ENCODE measurements at regions not wholly inside any gene's neighbourhood (a gene's known extent, or its start where the extent isn't known, plus 50 kb on each side); places are given as distances from the start of the nearest gene placed in this dataset.

DNA sequence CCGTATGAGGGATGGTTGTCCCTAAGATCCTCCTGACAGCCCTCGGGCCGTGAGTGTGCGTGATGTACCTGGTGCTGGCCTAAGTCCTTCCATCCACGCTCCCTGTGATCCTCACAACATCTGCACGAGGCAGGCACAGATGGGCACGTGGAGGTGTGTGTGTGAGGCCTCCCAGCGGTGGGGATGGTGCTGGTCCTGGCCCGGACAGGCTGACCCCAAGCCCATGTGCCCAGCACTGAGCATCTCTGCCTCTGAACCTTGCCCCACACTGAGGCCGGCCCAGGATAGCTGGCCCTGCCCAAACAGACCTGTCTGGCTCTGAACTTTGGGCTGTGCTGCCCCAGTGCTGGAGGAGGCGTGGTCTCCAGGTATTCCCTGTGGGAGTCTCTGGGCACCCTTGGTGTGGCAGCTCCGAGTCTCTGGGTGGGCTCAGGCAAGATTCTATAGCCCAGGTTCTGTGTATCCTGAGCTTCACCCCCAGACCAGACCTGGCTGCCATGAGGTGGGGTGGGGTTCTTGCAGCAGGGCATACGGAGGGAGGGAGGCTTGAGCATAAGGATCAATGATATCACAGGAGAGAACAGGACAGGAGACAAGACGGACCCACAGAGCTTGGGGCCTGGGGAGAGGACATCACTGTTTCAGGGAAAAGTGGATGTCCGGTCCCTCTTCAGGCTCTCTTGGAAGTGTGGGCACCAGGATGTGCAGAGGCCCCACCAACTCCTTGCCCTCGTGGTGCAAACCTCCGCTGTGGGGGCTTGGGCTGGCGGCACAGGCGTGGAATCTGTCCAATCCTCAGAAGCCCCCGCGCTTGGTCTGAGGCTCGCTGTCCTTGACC lies 881.8 kb downstream of the BRD1 start:
- no peak for ATAC-seq (replicated peaks in 6 of 8)

DNA sequence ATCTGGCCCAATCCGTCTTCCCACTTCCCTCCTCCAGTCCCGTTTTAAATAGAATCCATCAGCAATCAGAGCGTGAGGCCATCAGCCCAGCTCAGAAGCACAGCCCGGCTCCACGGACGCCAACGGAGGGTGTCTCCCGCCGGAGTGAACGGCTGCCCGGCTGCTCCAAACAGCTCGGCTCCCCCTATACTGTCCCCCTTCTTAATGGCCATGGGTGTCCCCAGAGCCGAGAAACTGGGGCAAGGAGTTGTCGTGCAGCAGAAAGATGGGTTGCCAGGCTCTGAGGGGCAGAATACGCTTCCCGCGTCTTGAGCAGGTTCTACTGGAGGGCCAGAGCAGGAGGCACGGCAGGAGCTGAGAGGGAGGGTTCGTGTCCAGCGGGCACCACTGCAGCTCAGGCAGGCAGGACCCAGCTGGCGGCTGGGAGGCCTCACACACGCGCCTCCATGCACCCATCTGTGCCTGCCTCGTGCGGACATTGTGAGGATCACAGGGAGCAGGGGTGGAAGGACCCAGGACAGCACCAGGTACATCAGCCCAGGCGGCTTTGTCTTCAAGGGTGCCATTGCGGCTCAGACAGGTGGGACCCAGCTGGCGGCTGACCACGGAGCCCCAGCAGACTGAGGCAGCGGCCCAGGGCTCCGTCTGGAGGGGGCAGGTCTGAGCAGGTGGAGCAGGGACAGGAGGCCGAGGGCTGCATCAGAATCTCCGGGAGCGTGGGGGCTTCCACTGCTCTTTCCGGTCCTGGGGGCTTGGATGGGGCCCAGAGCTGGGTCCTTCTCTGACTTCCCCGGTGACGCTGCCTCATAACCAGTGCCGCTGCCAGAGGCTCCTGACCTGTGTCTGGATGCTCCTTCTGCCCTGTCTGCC lies 882.7 kb downstream of the BRD1 start:
- ATAC-seq (replicated peaks in 6 of 8), result no peak
- in situ Hi-C loops (cut with MboI; ENCODE audit: low pct_unique_long_range_greater_than_20kb in 2 of 9, low sequenced_read_pairs in 9 of 9, unreplicated experiment in 9 of 9), result loop anchor here in 1 of 9 experiments (25.0 kb wide), 1 partner anchor 342 kb away; no protein-coding TSS in a partner anchor
- Histone ChIP-seq H3K27ac (no peak overlapping the region), H3K4me3 (no peak overlapping the region), H3K4me1 (replicated peaks in 1 of 2) (no peaks in the 10 kb centered on the region)
- WGBS, 10 experiments, result 30 to 96% (median 59%) methylated on average over 6 to 19 of the region's 38 CpGs; no CpG with 5 or more reads in 4 of the 10 experiments

More for the DNA sequence above, 881.8 kb downstream of the BRD1 start:
- WGBS, 10 experiments, result 36 to 93% (median 50%) methylated on average over 1 to 8 of the region's 22 CpGs; no CpG with 5 or more reads in 5 of the 10 experiments
- in situ Hi-C loops (cut with MboI; ENCODE audit: low pct_unique_long_range_greater_than_20kb in 2 of 9, low sequenced_read_pairs in 9 of 9, unreplicated experiment in 9 of 9), result loop anchor here in 1 of 9 experiments (25.0 kb wide), 1 partner anchor 341 kb away; no protein-coding TSS in a partner anchor
- H3K4me1 ChIP-seq (replicated peaks in 1 of 2), result no peaks in the 10 kb centered on the region
- H3K4me3 ChIP-seq, result no peak overlapping the region
- H3K27ac ChIP-seq, result no peak overlapping the region

GRCh38 chr22:48944433-48944750 lies 883.3 kb downstream of the BRD1 start:
- no peak for ATAC-seq (replicated peaks in 6 of 8)
- Histone ChIP-seq H3K4me3 (no peak overlapping the region), H3K27ac (no peak overlapping the region), H3K4me1 (replicated peaks in 1 of 2) (no peaks in the 10 kb centered on the region)
- in situ Hi-C loops (cut with MboI; ENCODE audit: low pct_unique_long_range_greater_than_20kb in 2 of 9, low sequenced_read_pairs in 9 of 9, unreplicated experiment in 9 of 9), result loop anchor here in 1 of 9 experiments (25.0 kb wide), 1 partner anchor 343 kb away; no protein-coding TSS in a partner anchor
- WGBS, 10 experiments, result 20 to 83% (median 67%) methylated on average over 1 to 3 of the region's 5 CpGs; no CpG with 5 or more reads in 7 of the 10 experiments

DNA sequence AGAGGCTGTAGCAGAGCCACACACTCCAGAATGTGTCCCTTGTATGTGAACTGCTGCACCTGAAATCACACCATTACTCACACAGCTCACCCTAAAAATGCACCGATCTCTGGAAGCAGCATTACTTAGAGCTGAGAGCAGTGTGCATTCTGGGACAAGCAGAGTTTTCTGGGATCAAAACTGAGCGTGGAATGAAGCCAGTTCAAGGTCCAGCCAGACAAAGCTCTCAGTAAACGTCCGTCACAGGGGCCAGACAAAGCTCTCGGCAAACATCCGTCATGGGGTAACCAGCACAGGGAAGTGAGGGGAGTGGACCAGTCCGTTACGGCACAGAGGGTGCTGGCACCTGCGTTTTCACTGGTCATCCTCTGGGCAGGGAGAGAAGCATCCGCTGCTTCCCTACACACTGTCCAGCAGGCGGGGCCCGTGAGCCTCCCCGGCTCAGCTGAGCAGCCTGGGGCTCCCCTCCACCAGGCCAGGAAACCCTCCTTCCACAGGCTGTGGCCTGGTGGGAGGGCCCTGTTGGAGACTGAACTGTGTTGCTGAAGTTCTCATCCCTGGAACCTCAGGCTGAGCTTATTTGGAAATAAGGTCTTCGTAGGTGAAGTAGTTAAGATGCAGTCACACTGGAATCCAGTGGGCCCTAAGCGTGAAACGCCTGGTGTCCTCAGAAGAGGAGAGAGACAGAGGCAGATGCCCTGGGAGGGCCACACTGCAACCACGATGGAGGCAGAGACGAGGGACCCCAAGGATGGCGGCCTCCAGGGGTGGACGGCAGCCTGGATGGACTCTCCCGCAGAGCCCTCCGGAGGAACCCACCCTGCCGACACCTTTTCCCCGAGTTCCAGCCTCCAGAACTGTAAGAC lies 883.9 kb downstream of the BRD1 start:
- Histone ChIP-seq H3K4me1 (replicated peaks in 1 of 2) (no peaks in the 10 kb centered on the region), H3K27ac (no peak overlapping the region), H3K4me3 (no peak overlapping the region)
- ATAC-seq (replicated peaks in 6 of 8), result peak in 3 of 8 experiments; percentile 73 to 97 (median 88)
- 33 to 66% (median 40%) methylated on average over 2 to 13 of the region's 24 CpGs; no CpG with 5 or more reads in 5 of the 10 experiments for WGBS, 10 experiments
- in situ Hi-C loops (cut with MboI; ENCODE audit: low pct_unique_long_range_greater_than_20kb in 2 of 9, low sequenced_read_pairs in 9 of 9, unreplicated experiment in 9 of 9), result loop anchor here in 1 of 9 experiments (25.0 kb wide), 1 partner anchor 344 kb away; no protein-coding TSS in a partner anchor

GRCh38 chr22:48942698-48943566 lies 884.7 kb downstream of the BRD1 start:
- 13 to 84% (median 30%) methylated on average over 2 to 11 of the region's 21 CpGs; no CpG with 5 or more reads in 1 of the 10 experiments for WGBS, 10 experiments
- in situ Hi-C loops (cut with MboI; ENCODE audit: low pct_unique_long_range_greater_than_20kb in 2 of 9, low sequenced_read_pairs in 9 of 9, unreplicated experiment in 9 of 9), result loop anchor here in 1 of 9 experiments (25.0 kb wide), 1 partner anchor 344 kb away; no protein-coding TSS in a partner anchor
- ATAC-seq (replicated peaks in 6 of 8), result no peak
- Histone ChIP-seq H3K4me3 (no peak overlapping the region), H3K4me1 (replicated peaks in 1 of 2) (no peaks in the 10 kb centered on the region), H3K27ac (no peak overlapping the region)

DNA sequence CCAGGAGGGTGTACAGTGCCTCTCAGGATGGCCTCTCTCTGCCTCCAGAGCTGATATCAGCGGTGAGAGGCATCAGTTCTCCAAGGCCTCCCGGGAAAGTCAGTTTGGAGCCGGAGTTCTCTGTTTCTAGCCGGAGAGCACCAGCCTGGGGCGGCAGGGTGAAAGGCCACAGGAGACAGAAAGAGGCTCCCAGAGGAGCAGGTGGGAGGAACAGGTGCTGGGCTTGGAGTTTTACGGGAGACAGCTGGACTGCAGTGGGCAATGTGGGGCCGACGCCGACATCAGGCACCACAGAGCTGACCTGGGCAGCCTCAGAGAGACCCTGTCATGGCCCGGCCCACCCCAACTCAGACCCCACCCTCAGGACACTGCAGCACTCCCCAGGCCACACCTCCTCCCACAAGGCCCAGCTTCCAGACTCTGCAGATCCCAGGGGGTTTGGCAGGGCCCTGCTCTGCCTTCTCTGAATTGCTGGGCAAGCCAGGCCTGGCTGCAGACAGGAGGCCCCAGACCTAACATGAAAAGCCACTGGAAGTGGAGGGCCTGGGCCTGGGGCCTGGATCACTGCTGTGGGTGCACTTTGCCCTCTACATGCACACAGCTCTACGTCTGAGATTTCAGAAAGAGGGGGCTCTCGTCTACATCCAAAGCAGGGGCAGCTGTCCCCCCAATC lies 885.6 kb downstream of the BRD1 start:
- no peak overlapping the region for H3K27ac ChIP-seq
- H3K4me1 ChIP-seq (replicated peaks in 1 of 2), result no peaks in the 10 kb centered on the region
- H3K4me3 ChIP-seq, result no peak overlapping the region
- no peak for ATAC-seq (replicated peaks in 6 of 8)
- 55 to 77% (median 63%) methylated on average over 1 to 5 of the region's 12 CpGs; no CpG with 5 or more reads in 5 of the 10 experiments for WGBS, 10 experiments
- in situ Hi-C loops (cut with MboI; ENCODE audit: low pct_unique_long_range_greater_than_20kb in 2 of 9, low sequenced_read_pairs in 9 of 9, unreplicated experiment in 9 of 9), result loop anchor here in 1 of 9 experiments (25.0 kb wide), 1 partner anchor 345 kb away; no protein-coding TSS in a partner anchor

DNA sequence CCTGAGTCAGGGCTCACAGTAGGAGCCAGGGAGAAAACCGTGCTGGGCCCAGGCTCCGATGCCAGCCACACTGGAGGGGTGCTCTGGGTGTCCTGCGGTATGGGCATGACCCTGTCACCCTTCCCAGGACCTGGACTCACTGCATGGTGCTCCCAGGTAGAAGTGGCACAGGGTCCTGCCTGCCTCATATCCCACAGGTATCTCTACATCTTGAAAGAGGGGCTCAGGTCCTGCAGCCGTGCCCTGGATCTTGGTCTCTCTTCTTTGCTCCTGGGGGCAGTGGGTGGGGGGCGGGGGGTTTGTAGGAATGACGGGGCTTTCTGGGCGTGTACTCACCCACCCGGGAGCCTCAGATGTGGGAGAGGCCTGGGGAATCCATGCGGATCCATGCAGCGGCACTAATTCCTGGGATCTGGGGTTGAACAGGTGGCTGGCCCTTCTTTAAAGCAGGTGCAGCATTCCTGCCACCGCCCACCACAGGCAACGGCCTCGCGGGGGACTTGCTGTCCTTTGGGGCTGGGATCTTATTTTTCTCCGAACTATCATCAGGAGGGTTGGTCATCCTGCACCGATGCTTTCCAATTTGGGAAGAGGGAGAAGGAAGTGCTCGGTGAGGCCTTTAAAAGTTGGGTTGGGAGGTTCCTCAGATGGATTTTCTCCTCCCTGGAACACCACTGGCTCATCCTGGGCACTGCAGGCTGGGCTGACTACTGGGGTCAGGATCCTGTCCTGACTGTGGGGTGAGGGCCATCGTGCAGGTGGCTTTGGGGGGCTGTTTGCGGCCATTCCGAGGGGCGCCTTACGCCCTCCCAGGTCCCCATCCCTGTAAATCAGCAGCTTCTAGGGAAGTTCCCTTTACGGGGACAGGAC lies 886.4 kb downstream of the BRD1 start:
- Histone ChIP-seq H3K4me3 (no peak overlapping the region), H3K4me1 (replicated peaks in 1 of 2) (no peaks in the 10 kb centered on the region), H3K27ac (no peak overlapping the region)
- no peak for ATAC-seq (replicated peaks in 6 of 8)
- WGBS, 10 experiments, result 0 to 91% (median 59%) methylated on average over 1 to 13 of the region's 23 CpGs; no CpG with 5 or more reads in 4 of the 10 experiments
- in situ Hi-C loops (cut with MboI; ENCODE audit: low pct_unique_long_range_greater_than_20kb in 2 of 9, low sequenced_read_pairs in 9 of 9, unreplicated experiment in 9 of 9), result loop anchor here in 1 of 9 experiments (25.0 kb wide), 1 partner anchor 346 kb away; no protein-coding TSS in a partner anchor

GRCh38 chr22:48940266-48941032 lies 887.2 kb downstream of the BRD1 start:
- 10 to 92% (median 55%) methylated on average over 1 to 14 of the region's 20 CpGs; no CpG with 5 or more reads in 4 of the 10 experiments for WGBS, 10 experiments
- no peak for ATAC-seq (replicated peaks in 6 of 8)
- Histone ChIP-seq H3K4me3 (no peak overlapping the region), H3K4me1 (replicated peaks in 1 of 2) (no peaks in the 10 kb centered on the region), H3K27ac (no peak overlapping the region)
- in situ Hi-C loops (cut with MboI; ENCODE audit: low pct_unique_long_range_greater_than_20kb in 2 of 9, low sequenced_read_pairs in 9 of 9, unreplicated experiment in 9 of 9), result loop anchor here in 1 of 9 experiments (25.0 kb wide), 1 partner anchor 347 kb away; no protein-coding TSS in a partner anchor

- H3K27ac ChIP-seq, result no peak overlapping the region
- ATAC-seq (replicated peaks in 6 of 8), result no peak
- H3K4me1 ChIP-seq (replicated peaks in 1 of 2), result no peaks in the 10 kb centered on the region
- in situ Hi-C loops (cut with MboI; ENCODE audit: low pct_unique_long_range_greater_than_20kb in 2 of 9, low sequenced_read_pairs in 9 of 9, unreplicated experiment in 9 of 9), result loop anchor here in 1 of 9 experiments (25.0 kb wide), 1 partner anchor 348 kb away; no protein-coding TSS in a partner anchor
- 26 to 100% (median 60%) methylated on average over 1 to 14 of the region's 31 CpGs; no CpG with 5 or more reads in 3 of the 10 experiments for WGBS, 10 experiments
- H3K4me3 ChIP-seq, result no peak overlapping the region
Observed at GRCh38 chr22:48939441-48940265, 888.0 kb downstream of the BRD1 start.
